ENCODE measurements at regions not wholly inside any gene's neighbourhood (a gene's known extent, or its start where the extent isn't known, plus 50 kb on each side); places are given as distances from the start of the nearest gene placed in this dataset.

DNA sequence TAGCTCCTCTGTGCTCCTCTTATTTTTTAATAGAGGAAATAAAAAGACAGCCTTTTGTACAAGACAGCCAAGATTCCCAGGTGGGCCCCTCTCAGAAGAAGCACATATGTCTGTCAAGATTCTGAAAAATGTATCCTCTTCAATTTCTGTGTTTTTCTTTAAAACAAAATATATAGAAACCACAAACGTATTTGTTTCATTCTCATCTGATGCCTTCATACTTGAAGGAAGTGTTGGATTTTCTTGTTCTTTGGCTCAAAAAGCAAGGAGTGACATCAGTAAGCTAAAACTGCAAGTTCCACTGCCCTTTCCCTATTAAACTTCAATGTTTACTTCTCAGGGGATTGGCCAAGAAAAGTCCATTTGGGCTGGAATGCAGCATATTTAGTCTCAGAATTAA, 193.8 kb upstream of the OSR1 start:
- DNase-seq = no peak

DNA sequence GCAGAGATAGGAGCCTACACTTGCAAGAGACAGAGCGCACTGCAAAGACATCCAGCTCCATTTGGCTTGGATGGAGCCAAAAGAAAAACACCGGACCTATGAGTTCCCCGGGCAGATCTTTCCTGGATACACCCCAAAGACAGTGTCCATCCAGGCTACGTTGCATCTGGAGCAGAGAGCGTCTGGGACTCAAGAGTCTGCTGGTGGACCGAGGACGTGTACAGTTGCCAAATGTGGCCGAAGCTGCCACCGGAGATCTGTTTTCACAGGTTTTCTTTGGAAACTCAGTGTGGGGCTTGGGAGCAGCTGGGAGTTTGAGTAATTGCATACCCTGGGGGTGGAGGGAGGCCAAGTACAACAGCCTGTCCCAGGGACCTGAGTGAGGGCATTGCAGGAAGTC, 192.3 kb upstream of the OSR1 start:
- no peak for DNase-seq

DNA sequence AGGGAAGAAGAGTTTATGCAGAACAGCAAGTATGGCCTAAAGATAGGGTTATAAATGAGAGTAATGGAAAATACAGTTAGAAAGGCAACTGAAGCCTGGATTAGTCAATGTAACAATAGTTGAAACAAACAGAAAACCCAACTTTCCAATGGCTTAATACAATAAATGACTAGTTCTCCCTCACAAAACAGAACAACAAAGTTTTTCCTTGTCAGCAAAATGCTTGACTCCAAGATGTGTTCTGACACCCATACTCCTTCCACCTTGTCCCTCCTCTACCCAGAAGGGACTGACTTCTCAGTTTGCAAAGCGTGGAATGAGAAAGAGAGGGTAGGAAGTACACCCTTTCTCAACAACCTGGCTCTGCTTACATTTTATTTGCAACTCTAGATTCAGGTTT, 191.4 kb upstream of the OSR1 start:
- no peak for DNase-seq

DNA sequence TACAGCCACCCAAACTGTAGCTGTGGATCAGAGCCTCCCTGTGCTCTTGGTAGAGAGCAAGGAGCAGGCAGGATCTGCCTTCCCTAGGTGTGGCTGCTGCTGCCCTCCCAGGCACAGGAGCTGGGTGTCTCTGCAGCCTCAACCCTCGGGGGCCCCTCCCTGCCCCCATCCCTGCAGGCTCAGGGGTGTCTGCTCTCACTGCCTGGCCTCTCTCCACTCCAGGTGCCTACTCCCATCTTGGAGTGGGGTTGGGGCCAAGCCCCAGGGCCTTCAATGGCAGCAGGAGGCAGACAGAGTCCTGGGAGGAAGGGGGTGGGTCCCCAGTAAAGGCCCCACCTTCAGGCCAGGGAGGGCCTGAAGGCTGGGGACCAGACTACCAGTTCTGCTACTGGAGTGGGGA, 189.7 kb upstream of the OSR1 start:
- DNase-seq = no peak

DNA sequence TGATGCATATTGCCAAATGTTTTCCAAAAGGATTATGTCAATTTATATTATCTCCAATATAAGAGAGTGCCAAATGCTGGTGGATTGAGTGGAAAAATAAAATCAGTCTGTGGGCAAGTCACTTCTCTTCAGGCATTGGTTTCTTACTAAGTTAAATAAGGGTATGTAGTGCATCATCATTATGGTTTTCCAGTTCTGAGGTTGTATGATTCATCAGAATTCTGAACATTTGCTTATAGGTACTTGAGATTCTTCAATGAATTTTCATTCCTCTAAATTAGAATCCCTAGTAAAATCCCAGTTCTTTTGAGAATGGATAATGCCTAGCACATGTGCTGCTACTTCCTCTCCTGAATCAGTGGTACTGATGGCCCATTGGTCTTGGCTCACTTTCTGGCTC, 188.9 kb upstream of the OSR1 start:
- no peak for DNase-seq

DNA sequence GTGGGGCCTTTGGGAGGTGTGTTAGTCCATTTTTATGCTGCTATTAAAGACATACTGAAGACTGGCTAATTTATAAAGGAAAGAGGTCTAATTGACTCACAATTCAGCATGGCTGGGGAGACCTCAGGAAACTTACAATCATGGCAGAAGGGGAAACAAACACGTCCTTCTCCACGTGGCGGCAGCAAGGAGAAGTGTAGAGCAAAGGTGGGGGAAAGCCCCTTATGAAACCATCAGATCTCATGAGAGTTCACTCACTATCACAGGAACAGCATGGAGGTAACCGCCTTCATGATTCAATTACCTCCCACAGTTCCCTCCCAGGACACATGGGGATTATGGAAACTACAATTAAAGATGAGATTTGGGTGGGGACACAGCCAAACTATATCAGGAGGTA, 187.1 kb upstream of the OSR1 start:
- no peak for DNase-seq

DNA sequence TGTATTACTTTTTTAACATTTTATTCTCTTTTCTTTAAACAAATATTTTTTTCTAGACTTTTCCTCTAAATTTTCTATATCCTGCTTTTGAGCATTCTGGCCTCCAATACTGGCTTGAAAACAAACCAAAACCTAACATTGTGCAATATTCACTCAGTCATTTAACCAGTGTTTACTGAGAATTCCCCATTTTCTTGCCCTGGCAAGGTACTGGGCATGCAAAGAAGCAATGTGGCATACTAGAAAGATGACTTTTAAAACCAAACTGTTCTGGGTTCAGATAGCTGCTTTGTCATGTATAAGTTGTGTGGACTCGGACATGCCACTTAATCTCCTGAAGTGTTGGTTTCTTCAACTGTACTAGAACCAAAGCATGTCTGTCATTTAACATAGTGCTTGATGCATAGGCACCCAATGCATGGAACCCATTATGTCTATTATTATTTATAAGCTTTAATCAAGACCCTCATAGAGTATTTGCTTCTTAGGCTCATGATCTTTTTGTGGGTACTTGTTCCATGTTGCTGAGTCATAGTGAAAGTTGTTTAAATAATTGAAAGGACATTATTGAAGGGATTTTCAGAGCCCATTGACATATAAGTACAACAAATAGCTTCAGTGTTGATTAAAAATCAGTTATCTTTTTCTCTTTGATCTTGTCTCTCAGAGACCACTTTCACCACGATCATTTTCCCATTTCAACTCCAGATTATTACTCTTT, 185.4 kb upstream of the OSR1 start:
- no peak for DNase-seq

DNA sequence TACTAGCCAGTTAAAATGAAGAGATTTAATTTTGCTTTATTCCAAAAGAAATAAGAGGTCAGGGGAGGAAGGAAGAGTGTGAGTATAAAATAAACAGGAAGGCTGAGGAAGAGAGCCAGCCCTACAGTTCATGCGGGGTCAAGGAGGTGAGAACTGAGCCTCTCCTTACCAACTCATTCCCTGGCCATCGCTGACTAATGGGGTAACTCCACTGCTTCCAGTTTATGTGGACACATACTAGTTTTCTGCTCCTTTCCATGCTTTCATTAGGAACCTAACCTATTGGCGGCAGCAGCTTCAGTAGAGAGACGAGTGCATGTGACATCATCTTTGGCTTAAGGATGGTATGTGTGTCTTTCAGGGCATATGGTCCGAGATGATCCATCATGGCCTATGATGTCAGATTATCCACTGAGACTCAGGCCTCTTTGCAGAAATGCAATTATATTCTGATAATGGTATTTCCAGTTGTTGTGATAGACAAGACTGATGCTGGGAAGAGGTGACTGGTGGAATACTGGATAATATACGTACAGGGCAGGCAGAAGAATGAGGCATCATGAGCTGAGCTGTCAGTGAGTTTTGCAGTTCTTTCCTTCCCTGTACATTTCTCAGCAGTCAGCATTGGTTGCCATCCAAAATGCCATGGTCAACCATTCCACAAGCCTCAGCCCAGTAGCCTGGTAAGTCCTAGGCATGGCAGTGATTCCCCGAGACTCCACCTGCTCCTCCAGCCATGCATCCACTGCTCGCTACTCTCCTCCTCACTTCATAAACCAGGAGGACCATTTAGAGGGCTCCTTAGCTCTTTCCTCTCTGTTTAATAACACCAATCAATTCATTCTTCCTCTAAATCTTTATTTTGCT, 184.6 kb upstream of the OSR1 start:
- no peak for DNase-seq

DNA sequence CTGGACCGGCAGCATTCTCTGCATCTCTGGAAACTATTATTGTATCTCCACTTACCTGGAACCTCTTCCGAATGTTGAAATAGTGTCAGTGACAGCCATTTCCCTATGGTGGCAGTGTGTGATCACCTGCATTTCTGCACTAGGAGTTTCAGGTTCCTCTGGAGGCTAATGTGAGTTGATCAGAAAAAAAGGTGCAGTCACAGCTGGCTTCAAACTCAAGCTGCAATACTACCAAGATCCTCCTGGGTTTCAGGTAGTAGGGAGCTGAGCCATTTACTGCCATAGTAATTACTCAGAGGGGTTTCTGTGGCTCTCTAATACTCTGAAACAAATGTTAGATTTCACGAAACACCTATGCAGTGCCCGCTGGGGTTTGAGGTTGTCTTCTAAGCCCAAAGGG, 183.5 kb upstream of the OSR1 start:
- no peak for DNase-seq

DNA sequence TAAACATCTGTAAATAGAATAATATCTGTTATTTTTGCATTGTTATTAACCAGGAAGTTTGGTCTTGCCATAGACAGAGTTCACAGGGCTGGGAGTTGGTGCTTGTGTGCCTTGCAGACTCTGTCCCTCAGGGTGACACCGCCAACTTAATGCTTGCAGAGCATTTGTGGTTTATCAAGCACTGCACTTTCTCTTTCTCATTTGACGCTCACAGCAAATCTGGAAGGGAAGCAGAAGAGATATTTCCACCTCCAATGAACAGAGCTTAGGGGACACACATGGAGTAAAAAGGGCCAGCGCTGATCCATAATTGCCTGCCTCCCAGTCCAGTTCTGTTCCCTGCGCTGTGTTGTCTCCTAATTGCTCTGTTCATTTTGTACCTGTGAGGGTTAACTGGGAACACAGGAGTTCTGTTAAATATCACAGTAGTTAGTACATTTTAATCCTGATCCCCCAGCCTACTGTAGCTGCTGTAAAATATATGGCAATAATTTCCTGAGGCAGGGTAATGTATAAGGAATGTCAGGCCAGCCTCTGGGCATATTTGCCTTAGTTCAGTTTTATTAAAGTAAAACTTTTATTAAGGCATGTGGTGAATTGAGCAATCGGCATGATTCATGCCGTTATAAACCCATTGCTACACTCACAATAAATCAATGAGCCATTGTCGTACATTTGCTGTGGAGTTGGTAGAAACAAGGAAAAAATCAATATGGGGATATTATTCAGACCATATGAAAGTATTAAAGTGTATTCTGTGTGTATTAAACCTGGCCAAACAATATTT, 182.5 kb upstream of the OSR1 start:
- no peak for DNase-seq

DNA sequence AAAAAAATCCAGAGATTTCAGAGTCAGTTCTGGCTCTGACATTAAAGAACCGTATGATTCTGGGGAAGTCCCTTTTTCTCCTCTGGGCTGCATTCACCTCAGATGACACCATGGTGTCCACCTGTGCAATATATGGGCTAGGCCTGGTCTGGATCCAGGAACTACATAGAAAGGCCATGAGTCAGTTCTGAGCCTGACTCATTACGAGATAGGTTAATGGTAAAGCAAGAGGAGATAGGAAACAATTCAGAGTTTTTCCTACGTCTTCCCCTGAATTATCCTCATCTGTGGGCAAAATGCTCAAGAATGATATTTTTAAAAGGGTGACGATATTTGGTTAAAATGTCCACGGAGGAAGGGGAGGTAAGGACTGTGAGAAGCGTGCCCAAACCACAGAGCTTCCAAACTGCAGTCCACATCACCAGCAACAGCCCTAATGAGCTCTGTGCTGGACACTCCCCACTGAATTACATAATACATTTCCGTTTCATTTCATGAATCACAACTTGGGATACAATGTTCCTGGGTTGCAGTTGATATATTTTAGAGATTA, 180.1 kb upstream of the OSR1 start:
- no peak for DNase-seq

DNA sequence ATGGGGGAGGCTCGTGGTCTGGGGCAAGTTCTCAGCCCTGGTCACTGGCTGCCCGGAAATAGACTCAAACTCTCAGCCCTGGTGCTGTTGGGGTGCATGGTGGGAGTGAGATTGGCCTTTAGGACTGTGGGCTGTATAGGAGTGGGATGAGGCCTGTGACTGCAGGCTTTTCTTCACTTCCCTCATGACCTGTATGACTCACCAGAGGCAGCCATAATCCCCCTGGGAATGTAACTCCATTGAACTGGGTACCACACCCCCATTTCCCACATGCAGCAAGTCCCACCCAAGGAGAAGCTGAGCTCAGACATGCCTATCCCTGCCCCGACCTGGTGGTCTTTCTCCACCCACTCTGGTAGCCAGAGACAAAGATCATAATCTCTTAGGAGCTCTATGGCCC, 177.7 kb upstream of the OSR1 start:
- DNase-seq = no peak

DNA sequence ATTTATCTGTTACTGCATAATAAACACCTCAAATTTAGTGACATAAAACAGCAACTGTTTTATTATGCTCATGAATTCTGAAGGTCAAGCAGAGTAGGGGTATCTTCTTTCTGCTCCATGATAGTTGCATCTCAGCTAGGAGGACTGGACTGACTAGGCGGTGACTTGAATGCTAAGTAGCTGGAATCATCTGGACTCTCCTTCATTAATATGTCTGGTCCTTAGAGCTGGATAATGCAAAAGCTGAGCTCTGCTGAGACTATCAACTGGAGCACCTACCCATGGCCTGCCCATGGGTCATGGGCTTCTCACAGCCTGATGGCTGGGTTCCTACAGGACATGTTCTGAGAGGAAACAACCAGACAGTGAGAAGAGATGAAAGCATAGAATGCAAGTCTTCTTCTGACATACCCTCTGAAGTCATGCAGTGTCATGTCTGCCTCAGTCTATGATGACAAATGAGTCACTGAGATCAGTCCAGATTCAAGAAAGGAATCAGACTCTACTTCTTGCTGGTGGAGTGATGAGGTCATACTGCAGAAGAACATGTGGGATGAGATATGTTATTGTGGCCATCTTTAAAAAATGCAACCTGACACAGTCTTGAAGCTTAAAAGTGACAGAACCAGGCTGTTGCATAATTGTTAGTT, 174.2 kb upstream of the OSR1 start:
- no peak for DNase-seq

DNA sequence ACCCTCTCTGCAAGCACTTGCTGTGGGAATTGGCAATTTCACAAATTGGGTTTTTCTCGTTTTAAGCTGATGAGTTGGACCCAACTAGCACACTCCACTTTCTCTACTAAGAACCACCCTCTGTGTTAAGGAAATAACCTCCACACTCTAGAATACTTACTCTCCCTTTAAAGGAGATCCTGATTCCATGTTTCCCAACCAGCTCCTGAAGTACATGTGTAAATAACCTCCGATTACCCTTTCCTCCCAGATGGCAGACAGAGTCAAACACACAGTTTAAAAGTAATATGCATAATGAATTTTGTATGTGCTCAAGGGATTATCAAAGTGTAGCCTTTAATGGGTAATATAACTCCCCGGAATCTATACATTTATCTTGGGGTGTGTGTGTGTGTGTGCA, 171.3 kb upstream of the OSR1 start:
- no peak for DNase-seq

DNA sequence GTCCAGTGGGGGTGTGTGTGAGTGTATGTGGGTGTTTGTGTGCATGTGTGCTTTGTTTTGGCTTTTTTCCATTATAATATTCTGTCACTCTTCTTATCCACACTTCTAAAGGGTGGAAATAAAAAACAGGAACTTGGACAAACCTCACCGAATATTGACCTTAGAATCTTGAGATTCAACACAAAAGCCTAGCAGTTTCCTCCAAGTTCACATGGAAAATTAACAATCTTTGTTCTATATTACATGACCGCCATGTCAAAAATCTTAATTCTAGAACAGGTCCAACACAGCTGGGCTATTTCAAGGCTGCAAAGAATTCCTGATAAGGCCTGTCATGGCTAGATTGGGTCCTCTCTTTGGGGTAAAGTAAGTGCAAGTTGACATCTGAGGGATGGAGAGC, 169.3 kb upstream of the OSR1 start:
- DNase-seq = no peak

DNA sequence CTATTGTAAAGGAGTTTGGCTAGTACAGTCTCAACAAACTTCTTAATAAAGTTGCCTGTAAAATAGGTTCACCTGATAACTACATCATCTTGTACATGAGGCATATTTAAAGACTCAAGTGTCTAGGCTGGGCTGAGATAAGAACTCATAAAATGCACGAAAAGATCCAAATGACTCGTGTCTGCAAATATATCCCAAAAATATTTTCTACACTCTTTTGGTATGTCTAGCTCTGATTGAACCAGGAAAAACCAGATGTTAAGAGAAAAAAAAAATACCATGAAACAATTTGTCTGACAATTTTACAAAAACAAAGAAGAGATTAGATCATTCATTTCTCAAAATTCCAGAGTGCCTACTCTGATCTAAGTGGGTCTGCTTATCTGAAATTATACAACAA, 166.9 kb upstream of the OSR1 start:
- no peak for DNase-seq

DNA sequence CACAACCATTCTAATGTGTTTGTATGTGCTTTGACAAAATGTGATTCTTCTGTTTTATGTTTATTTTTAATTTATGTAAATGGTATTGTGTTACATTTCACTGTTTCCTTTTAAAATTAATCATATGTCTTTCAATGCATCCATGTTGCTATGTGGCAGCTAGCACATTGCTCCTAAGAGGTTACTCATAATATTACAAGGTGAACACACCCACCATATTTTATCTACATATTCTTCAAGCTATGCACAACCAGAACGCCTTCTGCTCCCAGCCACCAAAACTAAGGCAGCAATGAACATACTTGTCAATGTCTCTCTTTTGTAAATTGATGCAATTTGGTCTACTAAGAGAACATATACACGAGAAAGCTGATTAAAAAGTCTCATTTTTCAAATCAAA, 160.6 kb upstream of the OSR1 start:
- no peak for DNase-seq

DNA sequence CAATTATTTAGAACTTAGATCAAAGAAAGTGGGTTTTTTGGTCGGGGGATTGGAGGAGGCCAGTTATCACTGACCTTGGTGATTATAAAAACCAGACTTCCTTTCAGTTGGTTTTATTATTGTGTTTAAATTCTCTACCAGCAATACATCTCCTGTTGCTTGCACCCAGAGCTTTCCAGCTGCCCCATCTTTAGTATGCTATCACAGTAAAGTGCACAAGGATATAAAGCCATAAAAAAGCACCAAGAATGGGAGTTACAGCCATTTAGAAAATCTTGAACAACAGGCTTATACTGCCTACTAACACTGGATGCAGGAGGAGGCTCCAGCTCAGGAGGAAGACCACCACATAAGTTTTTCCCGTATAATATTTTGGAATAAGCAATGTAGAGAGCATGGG, 148.7 kb upstream of the OSR1 start:
- DNase-seq = no peak

DNA sequence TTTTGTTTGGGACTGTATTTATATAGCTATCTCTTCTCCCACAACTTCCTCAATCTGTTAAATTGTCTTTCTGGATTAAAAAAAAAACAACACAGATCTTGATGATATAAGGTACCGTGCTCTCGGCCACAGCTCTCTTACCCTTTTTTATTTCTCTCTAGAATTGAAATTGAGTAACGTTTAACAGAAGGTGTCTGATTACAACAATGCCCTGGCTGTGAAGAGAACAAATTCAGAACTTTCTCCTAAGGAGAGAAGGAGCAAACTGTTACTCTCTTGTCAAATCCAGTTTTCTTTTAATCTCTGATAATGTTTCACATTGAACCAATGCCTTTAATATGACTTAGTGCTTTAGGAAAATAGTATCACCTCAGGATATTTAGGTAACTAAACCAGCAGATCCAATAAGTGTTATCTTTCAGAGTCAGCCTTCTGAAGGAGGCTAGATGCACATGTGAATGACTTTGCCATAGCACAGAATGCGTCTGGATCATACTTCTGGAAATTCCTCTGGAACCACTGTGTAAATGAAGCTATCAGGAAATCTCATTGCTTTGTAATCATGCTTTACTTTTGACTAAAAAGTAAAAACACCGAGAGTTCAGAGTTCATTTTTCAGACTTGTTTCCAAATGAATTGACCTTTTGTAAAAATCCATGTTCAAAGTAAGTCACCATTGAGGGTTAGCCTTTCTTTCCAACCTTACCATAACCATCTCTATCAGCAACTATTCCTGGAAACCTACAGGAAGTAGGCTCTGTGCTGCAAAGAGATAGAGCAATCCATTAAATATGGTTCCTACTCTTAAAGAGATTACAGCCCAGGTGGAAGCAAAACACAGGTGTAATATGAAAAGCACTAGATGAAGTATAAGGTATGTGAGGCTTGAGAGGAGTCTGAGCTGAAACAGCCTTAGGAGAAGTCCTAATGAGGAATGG, 147.0 kb upstream of the OSR1 start:
- no peak for DNase-seq

Data from nucleus accumbens (tissue), 56 donors.